HG03354 (cell line): ENCODE measurements at regions not wholly inside any gene's neighbourhood (a gene's known extent, or its start where the extent isn't known, plus 50 kb on each side); places are given as distances from the start of the nearest gene placed in this dataset.
"Not testable (repeated sequence)": the region's sequence is repeated elsewhere in the genome, so short reads cannot be mapped to it uniquely, and the experiment has no call there.

ENCODE experiments used
- ATAC-seq: cut with Tn5 transposase; IDR thresholded peaks from one replicate; pipeline ENCODE4 v1.9.1; 2021; ENCODE audit warnings: mild to moderate bottlenecking; ENCODE audit not compliant: unreplicated experiment, poor library complexity, severe bottlenecking

DNA sequence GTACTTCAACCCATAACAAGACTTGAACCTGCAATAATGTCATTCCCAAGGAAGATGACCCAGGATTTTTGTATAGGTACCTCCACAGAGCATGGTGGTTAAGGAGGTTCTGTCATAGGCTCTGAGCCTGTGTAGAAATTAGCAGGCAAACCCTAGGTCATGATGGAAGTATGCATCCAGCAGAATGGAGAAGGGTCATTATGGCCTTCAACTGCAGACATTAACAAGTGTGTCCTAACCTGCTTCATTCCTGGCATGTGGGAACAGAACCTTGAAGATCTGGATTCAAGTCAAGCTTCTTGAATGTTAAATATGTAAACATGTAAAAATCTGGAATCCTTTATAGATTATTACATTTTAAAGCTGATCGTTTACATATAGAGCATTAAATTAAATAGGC is 116.2 kb upstream of the SLC38A4 start:
- no peak for ATAC-seq

DNA sequence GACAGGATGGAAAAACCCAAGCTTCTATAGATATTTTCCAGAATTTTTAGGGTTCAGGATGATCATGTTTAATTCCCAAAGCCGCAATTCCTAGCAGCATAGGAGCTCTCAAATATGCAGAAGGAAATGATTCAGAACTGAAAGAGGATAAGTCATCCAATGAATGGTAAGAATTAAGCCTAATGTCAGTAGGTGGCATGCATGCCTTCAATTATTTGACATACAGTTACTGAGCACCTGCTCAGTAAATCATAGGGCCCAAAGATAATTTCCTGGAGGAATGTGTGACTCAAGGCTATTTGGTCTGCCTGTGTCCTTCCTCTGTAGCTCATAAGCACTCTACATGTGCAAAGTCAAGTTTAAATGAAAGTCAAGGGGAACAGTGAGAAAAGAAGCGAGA is 116.8 kb upstream of the SLC38A4 start:
- no peak for ATAC-seq

DNA sequence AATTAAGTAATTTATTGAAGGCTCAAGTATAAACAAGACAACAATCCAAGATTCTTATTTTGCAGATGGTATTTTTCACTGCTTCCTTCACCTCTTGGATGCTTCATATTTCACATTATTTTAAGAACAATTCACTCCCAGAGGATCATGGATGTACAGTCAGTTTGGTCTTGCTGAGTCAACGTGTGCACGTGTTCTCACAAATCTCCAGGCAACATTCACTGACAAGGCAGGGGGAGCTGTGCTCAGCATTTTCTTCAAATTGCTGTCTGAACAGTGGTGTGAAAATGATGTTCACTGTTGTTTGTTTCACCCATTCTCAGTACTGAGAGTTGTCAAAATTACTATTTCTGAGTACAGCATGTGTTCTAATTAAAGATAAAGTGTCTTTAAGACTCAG is 118.3 kb upstream of the SLC38A4 start:
- ATAC-seq = no peak

DNA sequence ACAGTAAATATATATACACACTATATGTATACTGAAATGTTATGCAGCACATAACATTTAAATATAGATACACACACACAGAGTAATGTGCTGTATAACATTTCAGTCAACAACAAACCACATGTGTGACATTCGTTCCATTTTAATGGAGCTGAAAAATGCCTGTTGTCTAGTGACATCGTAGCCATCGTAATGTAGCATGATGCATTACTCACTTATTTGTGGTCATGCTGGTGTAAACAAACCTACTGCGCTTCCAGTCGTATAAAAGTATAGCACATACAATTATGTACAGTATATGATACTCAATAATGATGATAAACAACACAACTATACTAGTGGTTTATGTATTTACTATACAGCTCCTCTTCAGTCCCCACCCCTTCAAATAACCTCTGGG is 119.0 kb upstream of the SLC38A4 start:
- no peak for ATAC-seq

DNA sequence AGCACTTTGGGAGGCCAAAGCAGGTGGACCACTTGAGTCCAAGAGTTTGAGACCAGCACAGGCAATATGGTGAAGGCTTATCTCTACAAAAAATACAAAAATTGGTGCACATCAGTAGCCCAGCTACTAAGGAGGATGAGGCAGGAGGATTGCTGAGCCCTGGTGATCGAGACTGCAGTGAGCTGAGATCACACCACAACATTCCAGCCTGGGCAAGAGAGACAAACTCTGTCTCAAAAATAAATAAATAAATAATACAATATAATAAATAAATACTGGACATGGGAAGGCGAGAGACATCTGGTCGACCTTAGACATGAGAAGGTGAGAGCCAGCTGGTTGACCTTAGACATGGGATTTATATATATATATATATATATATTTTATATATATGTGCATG is 119.8 kb upstream of the SLC38A4 start:
- no peak for ATAC-seq

DNA sequence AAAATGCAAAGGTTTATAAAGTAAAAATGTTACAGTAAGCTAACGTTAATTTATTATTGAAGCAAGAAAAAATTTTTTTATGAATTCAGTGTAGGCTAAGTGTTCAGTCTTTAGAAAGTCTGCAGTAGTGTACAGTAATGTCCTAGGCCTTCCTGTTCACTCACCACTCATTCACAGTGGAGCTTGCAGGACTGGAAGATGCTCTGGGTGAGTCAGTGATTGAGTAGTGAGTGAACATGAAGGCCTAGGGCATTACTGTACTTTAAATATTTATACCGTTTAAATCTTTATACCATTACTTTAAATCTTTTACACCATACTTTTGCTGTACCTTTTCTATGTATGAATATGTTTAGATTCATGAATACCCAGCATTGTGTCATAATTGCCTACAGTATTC is 120.3 kb upstream of the SLC38A4 start:
- no peak for ATAC-seq

DNA sequence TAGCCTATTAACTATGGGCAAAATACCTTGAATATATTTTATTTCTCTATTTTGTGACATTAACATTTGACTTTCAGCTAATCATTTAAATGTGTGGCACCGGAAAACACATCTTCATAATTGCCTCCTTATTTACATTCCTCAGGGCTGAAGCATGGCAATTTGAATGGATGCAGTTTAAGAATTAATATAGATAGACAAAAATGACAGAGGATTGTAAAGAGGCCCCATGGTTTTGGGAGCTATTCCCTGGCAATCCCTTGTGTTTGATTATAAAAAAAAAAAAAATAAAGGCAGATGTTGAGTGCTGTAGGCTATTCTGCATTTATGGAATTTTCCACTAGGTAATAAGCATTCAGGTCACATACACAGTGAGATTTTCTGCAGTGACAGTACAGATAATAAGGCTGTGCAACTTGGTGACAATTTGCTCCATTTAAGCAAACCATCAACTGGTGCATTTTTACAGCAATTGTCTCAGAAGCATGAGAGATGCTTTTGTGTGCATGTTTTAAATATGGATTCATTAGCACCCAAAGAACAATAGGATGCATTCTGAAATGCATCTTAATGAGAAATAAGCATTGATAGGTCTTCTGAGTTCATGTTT is 123.2 kb upstream of the SLC38A4 start:
- no peak for ATAC-seq

DNA sequence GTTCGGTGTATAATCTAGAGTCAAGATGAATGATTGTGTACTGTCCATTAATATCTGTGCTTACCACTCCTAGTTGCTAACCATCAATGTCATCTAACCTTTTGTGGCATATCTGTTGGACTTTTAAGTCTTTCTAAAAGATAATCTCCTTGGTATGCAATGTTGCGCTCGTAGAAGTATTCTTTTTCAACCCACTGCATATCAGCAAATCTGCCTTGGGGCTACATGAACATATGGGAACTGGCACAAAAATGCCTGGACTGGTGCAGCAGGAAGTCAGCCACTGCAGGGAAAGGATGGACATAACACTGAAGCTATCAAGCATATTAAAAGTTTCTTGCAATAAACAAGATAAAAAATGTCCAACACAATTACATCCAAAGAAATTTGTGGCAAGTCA is 124.3 kb upstream of the SLC38A4 start:
- ATAC-seq = no peak

DNA sequence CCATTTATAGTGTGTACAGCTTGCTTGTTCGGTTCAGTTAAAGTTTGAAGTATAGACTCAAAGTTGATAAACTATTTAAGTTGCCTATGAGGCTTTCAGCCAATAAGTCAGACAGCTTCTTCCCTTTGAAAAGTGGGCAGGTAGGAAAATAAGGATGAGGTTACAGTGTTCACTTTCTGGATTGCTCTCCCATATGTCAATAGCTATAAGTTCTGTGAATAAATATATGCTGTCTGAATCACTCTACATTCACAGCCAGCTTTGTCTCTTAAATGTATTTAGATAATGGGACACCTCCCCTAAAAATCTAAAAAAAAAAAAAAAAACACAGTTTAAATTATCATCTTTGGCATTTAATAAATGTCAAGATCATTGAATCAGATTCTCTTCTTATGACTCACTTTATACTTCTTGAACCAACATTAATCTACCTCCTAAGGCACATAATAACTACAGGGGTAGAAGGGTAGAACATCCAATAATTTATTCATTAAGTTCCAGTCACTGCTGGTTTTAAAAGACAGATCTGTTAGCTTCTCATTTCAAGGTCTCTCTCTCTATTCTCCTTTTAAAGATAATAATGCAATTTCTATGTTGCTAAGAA is 126.4 kb upstream of the PCED1B start:
- no peak for ATAC-seq

DNA sequence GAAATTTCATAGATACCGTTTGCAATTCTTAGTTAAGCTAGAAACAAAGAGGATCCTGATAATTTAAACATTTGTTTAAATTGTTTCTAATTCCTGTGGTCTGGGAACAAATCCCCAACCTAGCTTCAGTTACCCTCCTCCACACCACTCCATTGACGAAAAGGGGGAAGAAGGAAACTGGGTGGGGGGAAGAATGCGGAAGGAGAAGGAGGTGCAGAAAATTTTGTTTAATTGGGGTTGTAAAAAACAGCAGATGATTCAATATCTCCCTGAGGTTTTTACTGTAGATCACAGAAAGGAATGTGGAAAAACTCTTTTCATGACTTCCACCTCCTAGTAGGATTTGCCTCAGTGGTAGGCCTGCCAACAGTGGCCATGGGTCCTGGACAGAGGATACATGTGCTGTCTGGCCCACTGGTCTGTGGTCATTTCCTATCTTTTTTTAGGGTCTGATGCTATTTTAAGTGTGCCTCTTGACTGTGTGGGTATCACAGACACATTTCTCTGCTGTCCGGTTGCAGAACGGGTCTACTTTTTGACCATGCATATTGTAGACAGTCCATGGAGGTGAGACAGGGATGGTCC is 122.9 kb upstream of the PCED1B start:
- ATAC-seq = no peak

DNA sequence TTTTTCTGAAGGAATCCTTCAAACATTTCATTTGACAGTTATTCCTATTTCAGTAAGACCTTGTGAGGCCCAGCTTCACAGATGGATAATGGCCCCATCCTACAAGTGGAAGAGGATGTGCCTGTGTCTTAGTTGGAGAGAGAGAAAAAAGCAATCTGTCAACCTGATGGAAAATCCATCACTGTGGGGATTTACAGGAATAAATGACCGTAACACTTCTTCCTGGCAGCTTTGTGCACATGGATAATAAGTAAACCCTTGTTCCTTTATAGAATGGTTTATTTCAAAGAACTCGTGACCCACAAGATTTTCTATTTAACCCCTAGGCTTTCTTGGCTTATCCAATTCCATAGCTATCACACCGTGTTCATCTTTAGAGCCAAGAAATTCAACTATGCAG is 121.4 kb upstream of the PCED1B start:
- ATAC-seq = no peak

DNA sequence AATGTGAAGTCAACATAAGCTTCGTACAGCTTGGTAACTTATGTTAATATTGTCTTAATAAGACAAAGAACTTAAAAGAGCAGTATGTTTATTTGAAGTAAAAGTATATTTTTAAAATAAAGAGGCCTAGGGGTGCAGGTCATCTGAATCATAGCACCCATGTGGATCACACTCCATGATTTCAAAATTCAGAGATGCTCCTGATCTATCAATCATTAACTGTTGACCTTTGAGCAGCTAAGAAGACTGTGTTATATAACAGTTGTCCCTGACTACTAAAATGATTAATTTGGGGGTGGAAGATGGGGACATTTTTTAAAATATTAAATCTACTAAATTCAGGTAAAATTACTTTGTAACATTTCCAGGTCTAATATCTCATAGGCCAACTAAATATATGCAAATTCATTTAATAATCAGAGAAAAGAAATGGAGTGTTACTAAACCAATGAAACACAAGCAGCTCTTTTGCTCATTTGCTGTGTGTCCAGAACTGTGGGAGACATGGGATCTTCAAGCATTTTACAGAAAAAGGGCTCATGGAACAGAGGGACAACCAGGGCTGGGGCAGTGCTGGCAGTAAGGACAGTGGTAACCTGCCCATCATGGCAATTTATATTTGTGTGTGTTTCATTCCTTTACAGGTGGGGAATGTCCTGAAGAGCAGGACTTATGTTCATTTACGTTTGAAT is 120.7 kb upstream of the PCED1B start:
- ATAC-seq = no peak

DNA sequence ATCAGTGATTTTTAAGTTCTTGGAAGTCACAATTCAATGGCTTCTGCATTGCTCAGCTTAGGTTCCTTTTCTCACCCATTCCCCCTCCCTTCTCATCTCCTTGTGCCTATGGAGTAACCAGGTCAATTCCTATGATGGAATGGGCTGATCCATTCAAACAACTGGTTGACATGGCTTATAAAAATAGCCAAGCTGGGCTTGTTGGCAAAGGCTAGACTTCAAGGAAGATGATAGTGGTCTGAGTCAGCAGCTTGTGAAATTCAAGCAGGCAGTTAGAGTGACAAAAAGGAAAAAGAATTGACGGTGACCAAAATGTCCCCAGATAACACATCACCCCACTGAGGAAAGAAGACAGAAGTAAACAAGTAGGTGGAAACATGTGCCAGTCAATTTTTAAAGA is 119.9 kb upstream of the PCED1B start:
- no peak for ATAC-seq

DNA sequence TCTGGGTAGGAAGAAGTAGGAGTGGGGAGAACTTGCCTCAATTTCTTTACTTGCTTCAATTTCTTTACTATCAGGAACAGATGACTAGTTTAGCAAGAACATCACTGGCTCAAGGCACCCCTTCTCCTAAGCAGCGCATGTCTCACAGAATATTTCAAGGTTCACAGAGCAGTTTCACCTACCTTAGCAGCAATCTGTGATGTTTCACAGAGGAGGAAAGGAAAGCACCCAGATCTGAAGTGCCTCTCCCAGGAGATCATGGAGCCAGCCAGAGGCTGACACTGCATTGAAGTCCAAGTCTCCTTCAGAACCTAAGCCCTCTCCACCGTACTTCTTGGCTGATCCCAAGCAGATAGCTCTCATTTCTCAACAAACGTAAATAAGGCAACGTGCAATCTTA is 118.7 kb upstream of the PCED1B start:
- ATAC-seq = no peak

DNA sequence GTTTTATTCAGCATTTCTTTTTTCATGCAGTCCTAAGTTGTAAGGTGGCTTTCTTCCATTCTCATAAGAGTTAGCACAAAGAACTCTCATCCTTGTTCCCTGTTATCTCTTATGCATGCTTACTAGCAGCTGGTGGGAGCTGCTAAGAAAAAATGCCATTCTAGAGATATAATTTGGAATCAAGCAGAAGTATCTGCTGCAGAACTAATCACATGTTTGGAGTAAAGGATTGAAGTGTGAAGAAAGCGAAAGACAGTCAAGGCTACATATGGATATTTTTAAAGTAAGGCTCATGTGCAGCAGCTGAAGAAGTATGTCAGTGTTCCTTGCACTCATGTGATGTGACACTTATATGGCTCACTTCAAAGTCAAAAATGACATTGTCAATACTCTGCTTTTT is 116.2 kb upstream of the PCED1B start:
- no peak for ATAC-seq

DNA sequence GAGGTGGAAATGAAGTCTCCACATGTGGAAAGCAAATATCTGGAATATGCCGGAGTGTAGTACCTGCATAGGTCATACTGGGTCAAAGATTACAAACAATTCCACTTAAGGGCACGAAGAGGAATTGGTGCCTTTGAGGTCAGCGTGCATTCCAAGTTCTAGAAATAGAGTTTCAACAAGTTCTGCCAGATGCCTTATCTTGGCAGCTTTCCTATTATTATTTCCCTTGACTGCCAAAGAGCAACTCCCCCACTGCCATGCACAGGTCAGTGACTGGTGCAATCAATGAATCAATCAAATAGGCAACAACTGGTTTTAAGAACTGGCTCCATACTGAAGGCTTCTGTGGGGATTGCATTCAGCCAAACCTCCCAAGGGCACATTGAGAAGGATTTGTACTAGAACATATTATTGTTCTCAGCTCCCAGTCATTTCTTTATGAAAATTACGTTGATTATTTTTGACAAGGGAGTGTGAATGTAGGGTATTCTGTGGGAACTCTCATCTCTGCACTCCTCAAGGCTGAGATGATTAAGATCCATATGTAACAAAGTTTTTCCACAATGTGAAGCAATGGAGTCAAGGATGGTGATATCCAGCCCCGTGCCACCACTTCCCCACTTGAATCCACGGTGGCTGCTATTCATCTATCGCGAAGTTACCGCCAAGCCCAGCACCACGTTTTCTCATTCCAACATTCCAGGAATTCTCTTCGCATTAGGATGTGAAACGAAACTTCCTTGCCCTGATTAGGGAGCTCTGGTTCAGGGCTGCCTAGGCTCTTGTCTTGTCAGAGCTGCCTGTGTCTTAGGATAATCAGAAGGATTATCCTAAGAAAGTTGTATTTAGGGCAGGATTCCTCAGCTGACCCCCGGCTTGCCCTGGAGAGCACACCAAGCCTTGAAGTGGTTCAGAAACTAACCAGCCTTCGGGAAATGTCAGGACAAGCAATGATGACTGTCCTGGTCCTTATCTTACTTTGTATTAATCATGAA is 115.1 kb upstream of the PCED1B start:
- ATAC-seq = no peak

DNA sequence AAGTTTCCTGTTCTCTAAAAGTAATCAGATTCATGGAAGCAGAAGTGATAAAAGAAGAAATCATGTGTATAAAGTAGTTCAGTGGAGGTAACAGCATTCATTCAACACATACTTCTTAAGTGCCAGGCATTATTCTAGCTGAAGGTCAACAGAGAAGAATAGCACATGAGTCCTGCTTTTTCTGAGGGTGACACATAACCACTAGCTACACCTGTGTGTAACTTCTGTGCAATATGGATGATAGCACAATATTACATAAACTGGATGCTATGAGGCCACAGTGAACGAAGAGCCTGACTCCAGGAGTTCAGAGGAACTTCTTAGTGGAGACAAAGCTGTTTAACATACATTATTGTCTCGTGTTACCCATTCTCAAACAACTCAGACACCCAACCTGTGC is 114.3 kb upstream of the PCED1B start:
- ATAC-seq = no peak

DNA sequence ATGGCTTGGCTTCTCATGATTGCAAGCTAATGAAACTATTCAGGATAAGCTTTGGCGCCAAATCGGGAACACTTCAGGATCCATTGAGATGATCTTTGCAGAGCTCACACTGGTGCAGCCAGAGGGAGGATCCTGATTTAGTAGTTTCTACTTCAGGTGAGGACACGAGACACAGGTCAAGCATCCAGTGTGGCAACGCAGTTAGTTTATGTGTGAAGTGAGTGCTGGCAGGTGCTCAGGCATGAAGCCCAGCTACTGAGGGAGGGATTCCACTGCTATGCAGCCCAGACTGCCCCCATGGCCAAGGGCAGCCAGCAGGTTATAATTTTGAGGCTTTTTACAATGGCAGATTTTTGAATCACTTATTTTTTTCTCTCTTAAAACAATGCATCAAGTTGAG is 113.5 kb upstream of the PCED1B start:
- ATAC-seq = no peak

DNA sequence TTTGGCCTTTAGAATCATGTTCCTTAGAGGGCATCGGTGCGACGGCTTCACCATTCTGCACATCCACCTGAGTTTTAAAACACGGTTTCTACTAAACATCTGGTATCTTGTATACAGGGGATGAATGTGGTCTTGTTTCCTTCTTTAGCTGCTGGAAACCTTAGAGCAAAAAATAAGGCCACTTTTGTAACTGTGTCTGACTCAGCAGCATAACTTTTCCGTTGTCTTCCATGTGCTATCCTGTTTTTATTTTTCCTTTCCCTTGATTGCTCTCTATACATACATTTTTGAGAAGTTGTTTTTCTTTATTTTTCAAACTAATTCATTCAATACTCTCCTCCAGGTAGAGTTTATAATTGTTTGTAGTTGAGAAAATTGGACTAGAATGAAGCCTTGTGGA is 108.8 kb upstream of the PCED1B start:
- ATAC-seq = no peak

DNA sequence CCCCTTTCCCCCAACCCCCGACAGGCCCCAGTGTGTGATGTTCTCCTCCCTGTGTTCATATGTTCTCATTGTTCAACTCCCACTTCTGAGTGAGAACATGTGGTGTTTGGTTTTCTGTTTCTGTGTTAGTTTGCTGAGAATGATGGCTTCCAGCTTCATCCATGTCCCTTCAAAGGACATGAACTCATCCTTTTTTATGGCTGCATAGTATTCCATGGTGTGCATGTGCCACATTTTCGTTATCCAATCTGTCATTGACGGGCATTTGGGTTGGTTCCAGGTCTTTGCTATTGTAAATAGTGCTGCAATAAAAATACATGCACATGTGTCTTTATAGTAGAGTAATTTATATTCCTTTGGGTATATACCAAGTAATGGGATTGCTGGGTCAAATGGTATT is 105.5 kb upstream of the PCED1B start:
- ATAC-seq = not testable (repeated sequence)
